T-helper 1 cell treated with Interleukin-12 subunit alpha and Interleukin-12 subunit beta and Interleukin-4 antibody, amounts not matched to agents 30 μg/mL and 1 μg/mL, for 36 hours (primary cell): ENCODE measurements at regions not wholly inside any gene's neighbourhood (a gene's known extent, or its start where the extent isn't known, plus 50 kb on each side); places are given as distances from the start of the nearest gene placed in this dataset.

ENCODE experiments used
- H3K27ac Mint-ChIP-seq: one replicate; pipeline ENCODE4 v1.8.0; 2021; ENCODE audit warnings: mild to moderate bottlenecking, mixed read lengths
- H3K27me3 Mint-ChIP-seq: one replicate; pipeline ENCODE4 v1.8.0; 2021; ENCODE audit warnings: low read depth, mixed read lengths
- H3K36me3 Mint-ChIP-seq: one replicate; pipeline ENCODE4 v1.8.0; 2021; ENCODE audit warnings: low read depth, mixed read lengths
- H3K4me1 Mint-ChIP-seq: one replicate; pipeline ENCODE4 v1.8.0; 2021; ENCODE audit warnings: low read depth, mixed read lengths
- H3K4me3 Mint-ChIP-seq: one replicate; pipeline ENCODE4 v1.8.0; 2021; ENCODE audit warnings: mild to moderate bottlenecking, moderate library complexity, mixed read lengths
- H3K9me3 Mint-ChIP-seq: one replicate; pipeline ENCODE4 v1.8.0; 2021; ENCODE audit warnings: mixed read lengths

DNA sequence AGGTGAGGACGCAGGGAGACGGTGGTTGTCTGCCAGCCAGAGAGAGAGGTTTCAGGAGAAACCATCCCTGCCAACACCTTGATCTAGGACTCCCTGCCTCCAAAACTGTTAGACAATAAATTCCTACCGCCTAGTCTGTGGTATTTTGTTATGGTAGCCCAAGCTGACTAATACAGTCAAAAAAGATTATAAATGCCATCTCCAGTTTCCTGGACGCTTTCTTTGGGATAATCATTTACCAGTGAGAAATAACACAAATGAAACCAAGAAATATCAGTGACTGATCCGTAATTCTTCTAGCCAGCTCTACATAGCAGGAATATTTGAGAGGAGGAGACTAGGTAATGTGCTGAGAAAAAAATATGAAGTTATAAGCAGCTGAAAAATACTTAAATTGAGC lies 707.8 kb upstream of the LMCD1 start:
- Mint-ChIP-seq H3K4me1 (no peaks in the 10 kb centered on the region), H3K4me3 (no peak overlapping the region), H3K9me3 (peaks cover 4% of the 10 kb centered on the region), H3K27ac (no peak overlapping the region), H3K36me3 (no peaks in the 10 kb centered on the region), H3K27me3 (no peaks in the 10 kb centered on the region)

DNA sequence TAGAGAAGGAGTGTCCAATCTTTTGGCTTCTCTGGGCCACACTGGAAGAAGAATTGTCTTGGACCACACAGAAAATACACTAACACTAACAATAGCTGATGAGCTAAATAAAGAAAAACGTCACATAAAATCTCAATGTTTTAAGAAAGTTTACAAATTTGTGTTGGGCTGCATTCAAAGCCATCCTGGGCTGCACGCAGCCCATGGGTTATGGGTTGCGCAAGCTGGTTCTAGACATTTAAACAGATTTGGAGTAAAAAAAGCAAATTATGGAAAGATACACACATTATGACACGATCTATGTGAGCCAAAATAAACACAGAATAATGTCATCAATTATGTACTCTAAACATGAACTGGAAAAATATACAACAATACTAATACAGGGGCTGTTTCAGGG lies 703.3 kb upstream of the LMCD1 start:
- no peaks in the 10 kb centered on the region for H3K9me3 Mint-ChIP-seq
- no peak overlapping the region for H3K4me3 Mint-ChIP-seq
- H3K27ac Mint-ChIP-seq = no peak overlapping the region
- H3K36me3 Mint-ChIP-seq = no peaks in the 10 kb centered on the region
- H3K4me1 Mint-ChIP-seq = no peaks in the 10 kb centered on the region
- H3K27me3 Mint-ChIP-seq = no peaks in the 10 kb centered on the region

GRCh38 chr3:7800006-7800780 lies 701.4 kb upstream of the LMCD1 start:
- H3K36me3 Mint-ChIP-seq = no peaks in the 10 kb centered on the region
- no peak overlapping the region for H3K4me3 Mint-ChIP-seq
- H3K27ac Mint-ChIP-seq = no peak overlapping the region
- H3K4me1 Mint-ChIP-seq = no peaks in the 10 kb centered on the region
- H3K9me3 Mint-ChIP-seq = no peaks in the 10 kb centered on the region
- no peaks in the 10 kb centered on the region for H3K27me3 Mint-ChIP-seq

DNA sequence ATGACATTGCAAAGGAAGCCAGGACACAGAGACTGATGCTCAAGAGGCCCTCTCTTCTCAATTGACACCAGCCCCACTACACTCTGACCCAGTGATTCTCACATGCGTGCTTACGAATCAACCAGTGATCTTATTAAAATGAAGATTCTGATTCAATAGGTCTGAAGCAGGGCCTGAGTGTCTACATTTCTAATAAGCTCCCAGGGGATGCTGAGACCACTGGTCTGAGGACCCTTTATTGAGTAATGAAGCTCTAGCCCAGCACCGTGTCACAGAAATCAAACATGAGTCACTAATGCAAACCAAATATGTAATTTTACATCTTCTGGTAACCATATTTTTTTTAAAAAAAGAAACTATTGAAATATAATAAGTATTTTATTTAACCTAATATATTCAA lies 689.1 kb upstream of the LMCD1 start:
- H3K27me3 Mint-ChIP-seq = no peaks in the 10 kb centered on the region
- H3K36me3 Mint-ChIP-seq = no peaks in the 10 kb centered on the region
- no peak overlapping the region for H3K4me3 Mint-ChIP-seq
- H3K4me1 Mint-ChIP-seq = no peaks in the 10 kb centered on the region
- H3K27ac Mint-ChIP-seq = no peak overlapping the region
- H3K9me3 Mint-ChIP-seq = peaks cover 4% of the 10 kb centered on the region

DNA sequence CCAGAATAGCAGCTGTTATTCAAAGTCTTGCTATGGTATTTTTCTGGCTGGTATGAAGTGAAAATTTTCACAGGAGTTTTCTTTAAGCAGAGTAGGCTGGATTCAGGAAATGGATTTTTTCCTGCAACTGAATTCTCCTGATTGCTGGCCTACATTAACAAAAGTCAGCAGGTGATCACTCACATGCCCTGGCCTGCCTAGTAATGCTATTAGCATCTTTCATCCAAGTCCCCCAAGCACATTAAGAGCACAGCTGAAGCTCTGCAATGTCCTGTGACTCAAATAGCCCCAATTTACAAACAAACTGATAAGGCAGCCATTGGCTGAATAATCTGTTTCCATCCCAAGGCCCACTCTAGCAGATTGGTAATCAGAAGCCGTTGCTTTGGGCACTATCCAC lies 688.3 kb upstream of the LMCD1 start:
- H3K9me3 Mint-ChIP-seq = peaks cover 4% of the 10 kb centered on the region

GRCh38 chr3:7817239-7817638 lies 684.4 kb upstream of the LMCD1 start:
- Mint-ChIP-seq H3K9me3 (no peaks in the 10 kb centered on the region), H3K27me3 (no peaks in the 10 kb centered on the region), H3K4me3 (no peak overlapping the region), H3K36me3 (no peaks in the 10 kb centered on the region), H3K27ac (no peak overlapping the region), H3K4me1 (no peaks in the 10 kb centered on the region)

More for the DNA sequence above, 688.3 kb upstream of the LMCD1 start:
- Mint-ChIP-seq H3K4me1 (no peaks in the 10 kb centered on the region), H3K4me3 (no peak overlapping the region), H3K36me3 (no peaks in the 10 kb centered on the region), H3K27ac (no peak overlapping the region), H3K27me3 (no peaks in the 10 kb centered on the region)

GRCh38 chr3:7820969-7821368 lies 680.7 kb upstream of the LMCD1 start:
- Mint-ChIP-seq H3K27ac (no peak overlapping the region), H3K27me3 (no peaks in the 10 kb centered on the region), H3K4me3 (no peak overlapping the region), H3K9me3 (peaks cover 20% of the 10 kb centered on the region), H3K4me1 (no peaks in the 10 kb centered on the region), H3K36me3 (no peaks in the 10 kb centered on the region)

GRCh38 chr3:7821858-7822257 lies 679.8 kb upstream of the LMCD1 start:
- Mint-ChIP-seq H3K27me3 (no peaks in the 10 kb centered on the region), H3K36me3 (no peaks in the 10 kb centered on the region), H3K4me3 (no peak overlapping the region), H3K4me1 (no peaks in the 10 kb centered on the region), H3K9me3 (peaks cover 28% of the 10 kb centered on the region), H3K27ac (no peak overlapping the region)

- H3K36me3 Mint-ChIP-seq = no peaks in the 10 kb centered on the region
- H3K9me3 Mint-ChIP-seq = peaks cover 3% of the 10 kb centered on the region
- H3K4me1 Mint-ChIP-seq = no peaks in the 10 kb centered on the region
- no peaks in the 10 kb centered on the region for H3K27me3 Mint-ChIP-seq
- no peak overlapping the region for H3K27ac Mint-ChIP-seq
- H3K4me3 Mint-ChIP-seq = no peak overlapping the region
Observed at GRCh38 chr3:7841451-7841850, 660.2 kb upstream of the LMCD1 start.

- Mint-ChIP-seq H3K27ac (no peak overlapping the region), H3K4me3 (no peak overlapping the region), H3K4me1 (no peaks in the 10 kb centered on the region), H3K9me3 (peaks cover 3% of the 10 kb centered on the region), H3K36me3 (no peaks in the 10 kb centered on the region), H3K27me3 (no peaks in the 10 kb centered on the region)
Observed at GRCh38 chr3:7843441-7843840, 658.2 kb upstream of the LMCD1 start.

- Mint-ChIP-seq H3K9me3 (peaks cover 3% of the 10 kb centered on the region), H3K4me1 (no peaks in the 10 kb centered on the region), H3K27me3 (no peaks in the 10 kb centered on the region), H3K36me3 (no peaks in the 10 kb centered on the region), H3K27ac (no peak overlapping the region), H3K4me3 (no peak overlapping the region)
Observed at GRCh38 chr3:7847021-7847420, 654.6 kb upstream of the LMCD1 start.

- Mint-ChIP-seq H3K27ac (no peak overlapping the region), H3K4me1 (no peaks in the 10 kb centered on the region), H3K4me3 (no peak overlapping the region), H3K9me3 (peaks cover 4% of the 10 kb centered on the region), H3K27me3 (no peaks in the 10 kb centered on the region), H3K36me3 (no peaks in the 10 kb centered on the region)
Observed at GRCh38 chr3:7847521-7847920, 654.1 kb upstream of the LMCD1 start.

DNA sequence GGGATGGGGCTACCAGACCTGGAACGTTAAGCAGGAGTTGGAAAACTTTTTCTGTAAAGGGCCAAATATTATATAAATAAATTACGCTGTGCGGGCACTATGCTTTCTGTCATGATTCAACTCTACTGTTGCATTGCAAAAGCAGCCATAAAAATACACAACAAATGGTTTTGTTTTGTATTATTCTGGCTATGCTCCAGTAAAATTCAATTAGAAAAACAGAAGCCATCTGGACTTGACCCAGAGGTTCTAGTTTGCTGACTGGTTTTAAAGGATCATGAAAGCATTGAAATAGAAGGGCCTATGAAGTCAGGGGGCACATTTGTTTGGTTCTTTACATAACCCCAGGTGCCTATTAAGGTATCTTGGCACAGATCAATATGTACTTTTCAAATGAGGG lies 647.4 kb upstream of the LMCD1 start:
- Mint-ChIP-seq H3K27ac (no peak overlapping the region), H3K27me3 (no peaks in the 10 kb centered on the region)

GRCh38 chr3:7854721-7855120 lies 646.9 kb upstream of the LMCD1 start:
- Mint-ChIP-seq H3K27me3 (no peaks in the 10 kb centered on the region), H3K4me3 (no peak overlapping the region), H3K4me1 (no peaks in the 10 kb centered on the region), H3K9me3 (peaks cover 14% of the 10 kb centered on the region), H3K36me3 (no peaks in the 10 kb centered on the region), H3K27ac (no peak overlapping the region)

More for the DNA sequence above, 647.4 kb upstream of the LMCD1 start:
- Mint-ChIP-seq H3K9me3 (peaks cover 14% of the 10 kb centered on the region), H3K36me3 (no peaks in the 10 kb centered on the region), H3K4me1 (no peaks in the 10 kb centered on the region), H3K4me3 (no peak overlapping the region)

- peaks cover 4% of the 10 kb centered on the region for H3K9me3 Mint-ChIP-seq
- no peaks in the 10 kb centered on the region for H3K36me3 Mint-ChIP-seq
- no peaks in the 10 kb centered on the region for H3K4me1 Mint-ChIP-seq
- H3K27me3 Mint-ChIP-seq = no peaks in the 10 kb centered on the region
- H3K27ac Mint-ChIP-seq = no peak overlapping the region
- H3K4me3 Mint-ChIP-seq = no peak overlapping the region
Observed at GRCh38 chr3:7865611-7866010, 636.0 kb upstream of the LMCD1 start.

- Mint-ChIP-seq H3K27me3 (no peaks in the 10 kb centered on the region), H3K4me1 (no peaks in the 10 kb centered on the region), H3K36me3 (no peaks in the 10 kb centered on the region), H3K9me3 (peaks cover 4% of the 10 kb centered on the region), H3K27ac (no peak overlapping the region), H3K4me3 (no peak overlapping the region)
Observed at GRCh38 chr3:7867587-7867986, 634.0 kb upstream of the LMCD1 start.
